Brain pericyte (primary cell): ENCODE measurements at regions not wholly inside any gene's neighbourhood (a gene's known extent, or its start where the extent isn't known, plus 50 kb on each side); places are given as distances from the start of the nearest gene placed in this dataset.
"Not testable (repeated sequence)": the region's sequence is repeated elsewhere in the genome, so short reads cannot be mapped to it uniquely, and the experiment has no call there.

Experiments
- DNase-seq: peaks from one replicate; pipeline ENCODE4 v3.0.0-alpha.2; 2012; ENCODE audit warnings: low read depth, low spot score

DNA sequence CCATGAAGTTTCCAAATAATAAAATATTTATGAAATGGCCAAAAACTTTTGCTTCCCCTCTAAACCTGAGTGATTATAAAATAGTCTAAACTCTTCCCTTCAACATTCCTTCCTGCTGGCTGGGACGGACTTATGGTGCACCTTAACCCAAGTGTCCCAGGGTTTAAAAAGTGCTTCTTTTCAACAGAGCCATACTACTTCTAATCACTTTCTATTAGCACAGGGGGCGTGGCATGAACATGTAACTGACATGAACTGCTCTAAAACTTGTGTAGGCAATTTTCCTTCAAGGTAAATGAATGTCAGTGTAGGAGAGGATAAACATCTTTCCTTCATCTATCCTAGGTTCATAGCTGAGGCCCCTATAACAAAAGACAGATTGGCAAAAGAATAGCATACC, 163.6 kb upstream of the RIMS1 start:
- no peak for DNase-seq

DNA sequence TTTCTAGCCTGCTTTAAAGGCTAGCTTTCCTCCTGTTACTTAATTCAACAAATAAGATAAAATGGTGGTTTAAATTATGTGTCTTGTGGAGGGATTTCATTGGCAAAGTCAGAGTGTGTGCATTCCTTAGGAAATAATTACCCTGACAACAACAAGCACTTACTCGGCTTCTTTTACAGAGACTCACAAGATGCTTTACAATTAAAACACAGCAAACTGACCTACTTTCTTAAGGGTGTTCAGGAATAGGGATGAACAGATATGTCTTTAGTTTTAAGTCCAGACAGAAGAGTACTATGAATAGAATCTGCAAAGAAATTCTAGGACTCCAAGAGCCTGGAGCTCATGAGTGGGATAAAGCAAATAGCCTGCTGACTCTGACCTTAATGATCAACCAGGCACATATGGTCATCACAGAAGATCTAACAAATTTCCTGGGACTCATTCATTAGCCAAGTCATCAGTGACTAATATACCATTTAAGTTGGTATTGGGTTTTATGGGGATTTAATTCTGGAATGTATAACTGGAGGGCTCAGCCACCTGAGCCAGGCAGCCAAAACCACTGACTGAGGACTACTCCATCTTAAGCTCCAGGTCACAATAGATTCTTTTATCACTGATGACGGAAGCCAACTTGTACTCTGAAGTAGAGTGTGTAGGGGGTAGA, 161.8 kb upstream of the RIMS1 start:
- DNase-seq, result no peak

DNA sequence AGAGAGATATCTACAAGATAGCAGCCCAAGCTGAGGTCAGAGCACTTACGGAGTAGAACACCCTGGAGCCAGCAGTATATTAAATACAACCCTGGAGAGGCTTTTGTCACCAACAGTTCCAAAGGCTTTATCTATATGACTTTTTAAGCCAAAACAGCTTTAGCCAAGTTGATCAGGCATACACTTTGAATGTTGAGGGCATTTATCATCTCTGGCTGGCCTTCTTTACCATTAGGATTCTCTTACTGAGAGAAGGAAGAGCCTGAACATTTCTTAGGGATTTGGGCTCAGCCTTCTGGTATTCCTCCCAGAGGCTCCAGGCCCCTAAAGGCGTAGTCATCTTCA, 161.3 kb upstream of the RIMS1 start:
- no peak for DNase-seq

DNA sequence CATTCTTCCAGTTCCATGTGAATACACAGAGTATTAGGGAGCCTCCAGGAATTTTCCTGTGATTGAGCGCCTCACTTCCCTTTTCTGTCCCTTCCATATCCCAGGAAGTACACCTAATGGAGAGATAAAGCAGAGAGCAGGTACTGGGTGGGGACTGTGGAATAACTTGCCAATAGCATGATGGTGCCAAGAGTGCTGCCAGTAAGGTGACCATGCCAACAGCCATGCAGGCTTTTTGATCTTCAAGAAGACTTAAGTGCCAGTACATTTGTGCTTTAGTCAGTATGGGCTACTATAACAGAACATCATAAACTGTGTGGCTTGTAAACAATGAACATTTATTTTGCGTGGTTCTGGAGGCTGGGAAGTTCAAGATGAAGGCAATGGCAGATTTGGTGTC, 160.2 kb upstream of the RIMS1 start:
- DNase-seq, result no peak

DNA sequence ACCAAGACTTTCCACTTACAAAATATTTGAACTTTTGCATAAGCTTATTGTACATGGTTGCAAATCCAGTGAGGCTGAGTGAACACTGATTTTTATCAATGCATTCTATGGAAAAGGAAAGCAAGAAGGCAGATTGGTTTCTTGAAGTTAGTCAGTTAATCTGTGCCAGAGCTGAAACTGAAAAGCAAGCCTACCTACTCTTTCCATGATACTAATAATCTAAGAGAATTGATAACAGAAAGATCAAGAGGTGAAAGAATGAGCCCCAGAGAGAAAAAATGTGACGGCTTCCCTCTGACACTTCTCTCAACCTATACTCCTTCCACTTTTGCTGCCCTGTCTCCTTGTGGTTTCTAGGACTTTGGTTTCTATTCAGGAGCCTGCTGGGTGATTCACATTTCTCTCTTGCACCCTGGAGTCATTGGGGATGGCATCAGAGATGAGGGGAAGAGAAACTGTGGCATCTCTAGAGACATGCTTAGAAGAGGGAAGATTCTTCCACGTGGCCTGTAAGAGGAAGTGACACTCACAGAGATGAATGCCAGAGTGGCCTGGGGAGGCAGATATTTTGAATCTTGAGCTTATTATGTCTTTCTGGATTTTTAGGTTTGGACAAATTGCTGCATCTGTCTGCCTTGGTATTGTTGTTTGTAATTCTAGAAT, 158.6 kb upstream of the RIMS1 start:
- DNase-seq, result no peak

DNA sequence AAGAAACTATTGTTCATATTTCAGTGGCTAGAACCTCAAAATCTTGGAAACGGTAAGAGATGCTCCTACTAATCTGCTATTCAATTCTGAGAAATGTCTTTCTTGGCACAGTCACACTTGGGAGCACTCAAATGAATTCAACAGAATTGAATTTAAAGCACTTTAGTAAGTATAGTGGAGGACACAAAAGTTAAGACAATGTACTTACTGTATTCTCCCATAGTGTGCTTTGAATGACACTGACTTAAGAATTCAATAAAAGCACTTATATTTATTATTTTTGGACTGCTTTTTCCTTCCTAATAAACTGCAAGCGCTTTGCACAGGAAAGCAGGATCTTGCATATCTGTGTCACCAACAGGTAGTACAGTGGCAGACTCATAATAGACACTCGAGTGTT, 156.1 kb upstream of the RIMS1 start:
- no peak for DNase-seq

DNA sequence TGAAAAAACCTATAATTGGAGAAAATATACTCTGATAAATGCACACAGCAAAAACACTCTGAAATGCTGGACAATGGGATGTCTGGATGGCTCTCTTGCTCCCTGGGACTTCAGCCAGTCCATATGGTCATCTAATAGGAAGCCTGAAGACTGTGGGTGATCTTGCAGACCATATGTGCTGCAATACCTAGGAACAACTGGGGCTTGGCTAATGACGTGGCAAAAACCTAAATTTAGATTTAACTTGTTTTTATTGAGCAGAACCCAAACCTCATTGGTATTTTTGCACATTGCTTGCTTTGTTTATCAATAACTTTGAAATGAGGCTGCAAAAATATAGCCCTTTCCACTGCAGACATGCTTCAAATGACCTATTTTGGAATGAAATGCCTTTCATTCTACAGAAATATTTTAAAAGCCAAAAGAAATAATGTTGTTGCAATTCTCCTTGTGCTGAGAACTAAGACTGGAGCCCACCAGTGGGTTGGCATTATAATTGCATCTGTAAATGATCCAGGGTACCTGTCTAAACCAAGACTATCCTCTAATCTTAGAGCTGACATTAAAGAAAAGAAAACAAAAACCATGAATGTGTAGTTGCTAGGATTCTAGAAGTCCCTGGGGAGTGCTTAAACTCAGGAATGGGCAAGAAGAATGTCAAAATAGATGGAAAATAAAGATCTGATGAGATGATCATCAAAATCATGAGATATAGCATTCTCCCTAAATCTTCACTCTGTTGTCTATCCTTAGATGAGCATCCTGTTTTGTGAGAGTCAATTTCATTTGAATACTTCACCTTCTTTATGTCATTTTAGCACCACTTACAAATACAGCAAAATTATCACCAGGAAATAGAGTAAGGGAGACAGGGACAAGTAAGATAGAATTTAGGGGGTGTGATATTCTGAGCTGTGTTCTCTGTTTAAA, 152.1 kb upstream of the RIMS1 start:
- no peak for DNase-seq

DNA sequence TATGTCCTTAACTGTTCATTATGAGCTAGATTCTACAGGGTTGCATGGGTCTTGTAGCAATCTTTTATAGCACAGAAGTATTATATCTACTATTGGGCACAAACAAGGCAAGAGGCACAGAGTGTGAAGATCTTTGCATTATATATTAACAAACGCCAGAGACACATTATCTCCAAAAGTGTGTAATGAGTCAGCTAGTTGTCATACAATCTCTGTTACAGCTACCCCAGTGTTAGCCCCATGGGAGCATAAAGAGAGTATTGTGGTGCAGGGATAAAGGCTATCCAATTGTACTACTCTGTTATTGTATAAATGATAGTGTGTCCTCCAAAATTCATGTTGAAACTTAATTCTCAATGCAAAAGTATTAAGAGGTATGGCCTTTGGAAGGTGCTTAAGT, 148.4 kb upstream of the RIMS1 start:
- no peak for DNase-seq

DNA sequence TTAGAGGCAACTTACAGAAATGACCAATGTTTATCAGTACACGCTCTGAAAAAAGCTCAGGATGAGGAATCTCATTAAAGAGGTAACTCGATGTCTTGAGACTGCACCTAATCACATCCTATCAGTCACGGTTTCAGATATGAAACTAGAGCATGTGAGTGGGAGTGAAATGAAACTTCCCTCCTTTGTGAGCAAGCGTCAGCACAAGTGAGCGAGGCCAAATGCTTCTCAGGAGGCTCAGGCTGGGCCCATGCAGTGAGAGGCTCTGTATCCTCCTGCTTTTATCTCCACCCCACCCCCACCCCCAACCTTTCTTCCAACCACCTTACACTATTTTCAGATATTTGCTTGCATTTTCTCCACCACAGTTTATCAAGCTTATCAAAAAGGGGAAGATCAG, 140.8 kb upstream of the RIMS1 start:
- no peak for DNase-seq

DNA sequence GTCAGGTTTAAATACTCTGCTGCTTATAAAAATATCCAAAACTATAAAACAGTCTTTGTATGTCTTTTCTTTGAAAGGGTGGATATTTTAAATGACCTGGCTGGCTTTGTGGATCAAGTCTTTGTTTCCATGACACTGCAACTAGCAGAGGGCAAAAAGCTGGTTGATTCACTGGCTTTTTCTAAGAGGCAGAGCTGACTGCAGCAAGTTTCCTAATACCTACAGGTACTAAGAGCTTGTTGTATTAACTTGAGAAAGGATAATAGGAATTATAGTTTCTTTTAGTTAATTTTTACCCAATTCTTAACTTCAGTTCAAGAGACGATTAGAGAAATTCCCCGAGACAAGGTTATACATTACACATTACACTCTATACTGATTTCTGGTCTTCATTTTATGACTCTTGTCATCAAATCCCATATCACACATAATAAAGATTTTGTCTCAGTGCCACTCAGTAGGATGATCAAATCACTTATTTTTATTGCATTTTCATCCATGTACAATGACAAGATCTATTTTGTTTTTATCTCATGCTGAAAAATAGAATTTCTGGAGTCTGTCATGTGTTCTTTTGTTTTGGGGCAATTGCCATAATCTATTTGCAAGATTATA, 120.1 kb upstream of the RIMS1 start:
- DNase-seq, result no peak

DNA sequence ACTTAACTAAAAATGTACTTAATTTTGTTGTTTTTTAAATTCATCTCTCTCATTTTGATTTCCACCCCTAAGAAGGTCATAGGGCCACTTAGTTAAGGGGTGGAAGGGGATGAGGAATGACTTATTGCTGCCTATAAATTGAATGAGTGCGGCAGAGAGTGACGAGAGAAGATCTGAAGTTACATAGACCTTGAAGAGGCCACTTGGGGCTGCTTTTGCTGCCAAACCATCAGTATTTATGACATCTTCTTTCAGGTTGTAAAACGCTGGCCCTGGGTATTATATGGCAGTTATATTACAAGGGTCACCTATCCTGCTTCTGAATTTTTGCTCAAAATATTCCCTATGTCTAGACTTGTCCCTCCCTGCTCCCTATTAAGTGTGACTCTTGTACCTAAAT, 119.6 kb upstream of the RIMS1 start:
- no peak for DNase-seq

DNA sequence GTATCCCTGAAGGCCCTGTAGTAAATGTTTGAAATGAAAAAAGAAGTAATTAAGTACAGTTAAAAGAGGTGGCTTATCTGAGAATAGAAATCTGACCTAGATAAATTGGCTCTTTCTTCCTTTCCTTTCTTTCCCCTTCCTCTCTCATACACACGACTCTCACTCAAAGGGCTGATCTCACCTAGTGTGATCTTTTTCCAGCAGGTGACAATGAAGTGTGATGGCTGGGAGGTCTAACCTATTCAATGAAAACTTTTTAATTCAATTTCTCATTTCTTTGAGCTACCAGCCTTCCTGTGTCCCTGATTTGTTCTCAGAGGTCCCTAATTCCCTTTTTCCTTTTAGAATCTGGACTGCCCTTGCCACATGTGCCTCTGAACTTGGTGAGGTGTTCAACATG, 118.0 kb upstream of the RIMS1 start:
- DNase-seq, result no peak

DNA sequence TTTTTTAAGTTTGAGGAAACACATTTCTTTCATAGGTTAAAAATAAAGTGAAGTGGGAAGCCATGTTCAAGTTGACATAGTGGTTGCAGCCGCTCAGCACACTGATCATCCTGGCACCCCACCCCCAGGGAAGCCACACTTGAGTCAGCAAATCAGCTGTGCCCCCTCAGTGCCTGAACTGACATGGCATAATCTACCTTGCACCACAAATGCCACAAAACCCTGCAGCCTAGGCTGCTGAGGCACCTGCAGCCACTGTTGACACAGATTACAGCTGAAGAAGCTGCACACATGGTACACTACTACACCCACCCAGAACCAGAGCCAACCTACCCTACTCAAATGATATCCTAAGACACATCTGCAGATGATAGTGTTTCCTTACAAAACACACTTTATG, 77.5 kb upstream of the RIMS1 start:
- no peak for DNase-seq

DNA sequence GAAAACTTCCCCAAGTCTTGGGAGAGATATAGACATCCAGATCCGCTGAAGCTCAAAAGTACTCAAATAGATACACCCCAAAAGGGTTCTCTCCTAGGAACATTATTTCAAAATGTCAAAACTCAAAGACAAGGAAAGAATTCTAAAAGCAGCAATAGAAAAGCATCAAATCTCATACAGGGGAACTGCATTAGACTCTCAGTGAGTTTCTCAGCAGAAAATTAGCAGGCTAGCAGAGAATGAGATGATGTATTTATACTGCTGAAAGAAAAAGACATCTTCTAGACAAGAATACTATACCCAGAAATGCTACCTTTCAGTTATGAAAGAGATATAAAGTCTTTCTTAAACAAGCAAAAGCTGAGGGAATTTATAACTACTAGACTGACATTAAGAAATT, 75.5 kb upstream of the RIMS1 start:
- no peak for DNase-seq

DNA sequence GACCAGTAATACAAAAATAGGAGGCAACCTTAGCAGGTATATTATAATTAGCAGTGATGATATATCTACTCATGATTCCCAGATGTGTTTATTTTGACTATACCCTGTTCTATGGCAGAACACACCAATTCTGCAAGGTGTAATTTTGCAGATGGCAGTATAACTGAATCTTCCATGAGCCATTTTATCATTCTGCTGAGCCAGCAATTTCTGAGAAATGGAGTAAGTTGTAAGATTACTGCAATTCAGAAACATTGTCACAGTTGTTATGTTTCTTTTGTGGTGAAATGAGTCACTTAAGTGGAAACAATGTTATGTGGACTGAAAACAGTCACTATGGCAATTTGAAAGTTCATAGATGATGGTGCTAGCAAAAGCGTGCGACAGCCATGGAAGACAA, 63.7 kb upstream of the RIMS1 start:
- DNase-seq, result no peak

DNA sequence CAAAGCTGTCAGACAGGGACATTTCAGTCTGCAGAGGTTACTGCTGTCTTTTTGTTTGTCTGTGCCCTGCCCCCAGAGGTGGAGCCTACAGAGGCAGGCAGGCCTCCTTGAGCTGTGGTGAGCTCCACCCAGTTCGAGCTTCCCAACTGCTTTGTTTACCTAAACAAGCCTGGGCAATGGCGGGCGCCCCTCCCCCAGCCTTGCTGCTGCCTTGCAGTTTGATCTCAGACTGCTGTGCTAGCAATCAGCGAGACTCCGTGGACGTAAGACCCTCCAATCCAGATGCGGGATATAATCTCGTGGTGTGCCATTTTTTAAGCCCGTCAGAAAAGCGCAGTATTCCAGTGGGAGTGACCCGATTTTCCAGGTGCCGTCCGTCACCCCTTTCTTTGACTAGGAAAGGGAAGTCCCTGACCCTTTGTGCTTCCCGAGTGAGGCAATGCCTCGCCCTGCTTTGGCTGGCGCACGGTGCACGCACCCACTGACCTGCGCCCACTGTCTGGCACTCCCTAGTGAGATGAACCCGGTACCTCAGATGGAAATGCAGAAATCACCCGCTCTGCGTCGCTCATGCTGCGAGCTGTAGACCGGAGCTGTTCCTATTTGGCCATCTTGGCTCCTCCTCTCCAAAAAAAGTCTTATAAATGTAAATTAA, 54.1 kb upstream of the RIMS1 start:
- DNase-seq, result not testable (repeated sequence)
